A549 (cell line): ENCODE measurements at regions not wholly inside any gene's neighbourhood (a gene's known extent, or its start where the extent isn't known, plus 50 kb on each side); places are given as distances from the start of the nearest gene placed in this dataset.

ENCODE experiments used
- ATAC-seq, 2 experiments: fragments of 200-7000 bp in 1 of 2; fragments of >200 bp in 1 of 2; cut with Nextera tagmentation in 1 of 2; cut with Tn5 transposase in 1 of 2; 3 replicates each; pipeline versions ENCODE4 v1.8.0 to v1.9.1; 2018 to 2020; ENCODE audit warnings: mild to moderate bottlenecking in 1 of 2, moderate library complexity in 1 of 2
- CTCF ChIA-PET: fragments of 300-600 bp; sonication (Branson Sonifier 250); formaldehyde crosslinking; extraction: SDS; loops from one replicate; lab custom pipeline; 2021; ENCODE audit warnings: antibody characterized with exemption, inconsistent platforms; lab: Yijun Ruan, JAX
- POLR2A ChIA-PET: fragments of 350-600 bp; formaldehyde crosslinking; extraction: SDS; loops from one replicate; lab custom pipeline; 2021; ENCODE audit warnings: antibody characterized with exemption, inconsistent platforms; lab: Yijun Ruan, JAX
- DNase-seq, 2 experiments: peaks; one replicate each; pipeline versions ENCODE4 v3.0.0 to v3.0.0-alpha.2; 2011 to 2016; ENCODE audit warnings: low read depth in 1 of 2, low spot score in 1 of 2
- FAIRE-seq: peaks from 2 replicates; lab custom pipeline; 2011; peaks lifted over from hg19 to GRCh38; lab: Jason Lieb, UNC
- H3K27ac ChIP-seq, 2 experiments: fragments of >200 bp; sonication (Bioruptor Twin); formaldehyde crosslinking; 3 replicates each; pipeline ENCODE4 v1.5.1; 2016 to 2017
- H3K4me1 ChIP-seq: fragments of >200 bp; sonication (Bioruptor Twin); formaldehyde crosslinking; 3 replicates; pipeline ENCODE4 v1.6.1; 2016
- H3K4me2 ChIP-seq: fragments of >200 bp; sonication (Bioruptor Twin); formaldehyde crosslinking; 3 replicates; pipeline ENCODE4 v1.6.1; 2016
- H3K4me3 ChIP-seq: fragments of >200 bp; sonication (Bioruptor Twin); formaldehyde crosslinking; 3 replicates; pipeline ENCODE4 v1.5.1; 2016
- H3K9me3 ChIP-seq: fragments of >200 bp; sonication (Bioruptor Twin); formaldehyde crosslinking; 3 replicates; pipeline ENCODE4 v1.6.1; 2016
- CBX2 ChIP-seq: fragments of 200-600 bp; sonication (generic); IDR thresholded peaks from 2 replicates; pipeline ENCODE4 v1.6.1; 2016; ENCODE audit warnings: low read depth, mild to moderate bottlenecking, borderline replicate concordance
- CEBPB ChIP-seq, 2 experiments: fragments of >200 bp in 1 of 2; sonication (Bioruptor Twin) in 1 of 2; formaldehyde crosslinking in 1 of 2; IDR thresholded peaks; 2 replicates each; pipeline ENCODE4 v1.6.1; 2012 to 2016
- CHD4 ChIP-seq: fragments of 200-600 bp; sonication (generic); IDR thresholded peaks from 2 replicates; pipeline ENCODE4 v1.6.1; 2016; ENCODE audit warnings: antibody characterized with exemption, mild to moderate bottlenecking, borderline replicate concordance
- CTCF ChIP-seq: fragments of >200 bp; sonication (Bioruptor Twin); formaldehyde crosslinking; IDR thresholded peaks from 3 replicates; pipeline ENCODE4 v1.5.1; 2016
- EHF ChIP-seq: fragments of 250-450 bp; sonication (Bioruptor Pico); IDR thresholded peaks from 2 replicates; pipeline ENCODE4 v1.5.0; 2020; ENCODE audit warnings: mild to moderate bottlenecking
- EHMT2 ChIP-seq: fragments of 200-600 bp; sonication (generic); IDR thresholded peaks from 2 replicates; pipeline ENCODE4 v1.6.1; 2016; ENCODE audit warnings: antibody characterized with exemption, low read depth, mild to moderate bottlenecking, moderate library complexity
- ELK1 ChIP-seq: fragments of 150-350 bp; IDR thresholded peaks from 2 replicates; pipeline ENCODE4 v1.6.1; 2014; ENCODE audit warnings: low read depth, mild to moderate bottlenecking, low read length
- ESRRA ChIP-seq: fragments of 150-350 bp; IDR thresholded peaks from 2 replicates; pipeline ENCODE4 v1.6.1; 2014; ENCODE audit warnings: mild to moderate bottlenecking, low read length, borderline replicate concordance
- FOSB ChIP-seq: fragments of 250-450 bp; sonication (Bioruptor Pico); IDR thresholded peaks from 2 replicates; pipeline ENCODE4 v1.5.0; 2020; ENCODE audit warnings: mild to moderate bottlenecking, moderate library complexity
- HDAC2 ChIP-seq: fragments of 200-600 bp; sonication (generic); IDR thresholded peaks from 2 replicates; pipeline ENCODE4 v1.6.1; 2016
- HES2 ChIP-seq: fragments of >200 bp; sonication (Bioruptor Twin); formaldehyde crosslinking; IDR thresholded peaks from 2 replicates; pipeline ENCODE4 v1.6.1; 2016
- HEYL ChIP-seq: fragments of 250-450 bp; sonication (Bioruptor Pico); IDR thresholded peaks from 2 replicates; pipeline ENCODE4 v1.8.0; 2021; ENCODE audit warnings: mild to moderate bottlenecking, moderate library complexity
- HOXA7 ChIP-seq: fragments of 250-450 bp; sonication (Bioruptor Pico); IDR thresholded peaks from 2 replicates; pipeline ENCODE4 v1.5.0; 2020; ENCODE audit warnings: mild to moderate bottlenecking, moderate library complexity
- HOXB13 ChIP-seq: fragments of 250-450 bp; sonication (Bioruptor Pico); IDR thresholded peaks from 2 replicates; pipeline ENCODE4 v1.5.0; 2020; ENCODE audit warnings: low read depth, mild to moderate bottlenecking, moderate library complexity
- HOXB5 ChIP-seq: fragments of 250-450 bp; sonication (Bioruptor Pico); IDR thresholded peaks from 2 replicates; pipeline ENCODE4 v1.5.0; 2020; ENCODE audit warnings: mild to moderate bottlenecking, moderate library complexity
- JUN ChIP-seq, 2 experiments: fragments of >200 bp; sonication (Bioruptor Twin); formaldehyde crosslinking; IDR thresholded peaks; 2 replicates in 1 of 2; 3 replicates in 1 of 2; pipeline ENCODE4 v1.6.1; 2016 to 2017
- JUNB ChIP-seq: fragments of >200 bp; sonication (Bioruptor Twin); formaldehyde crosslinking; IDR thresholded peaks from 2 replicates; pipeline ENCODE4 v1.6.1; 2016
- KDM5A ChIP-seq: fragments of 200-600 bp; sonication (generic); IDR thresholded peaks from 2 replicates; pipeline ENCODE4 v1.6.1; 2016; ENCODE audit warnings: antibody characterized with exemption, mild to moderate bottlenecking
- MAZ ChIP-seq: fragments of 150-350 bp; IDR thresholded peaks from 2 replicates; pipeline ENCODE4 v1.6.1; 2014; ENCODE audit warnings: antibody characterized with exemption, low read depth, low read length, borderline replicate concordance
- NPAS2 ChIP-seq: fragments of 250-450 bp; sonication (Bioruptor Pico); IDR thresholded peaks from 2 replicates; pipeline ENCODE4 v1.8.0; 2022; ENCODE audit warnings: mild to moderate bottlenecking, moderate library complexity, borderline replicate concordance
- NR3C1 ChIP-seq: fragments of >200 bp; sonication (Bioruptor Twin); formaldehyde crosslinking; IDR thresholded peaks from 3 replicates; pipeline ENCODE4 v1.6.1; 2017
- PBX3 ChIP-seq: IDR thresholded peaks from 2 replicates; pipeline ENCODE4 v1.6.1; 2012
- POLR2AphosphoS2 ChIP-seq: conservative IDR thresholded peaks from 2 replicates; pipeline ENCODE4 v1.6.1; 2012; ENCODE audit warnings: low read length, improper control_type of control experiment, inconsistent platforms
- RARB ChIP-seq: fragments of 250-450 bp; sonication (Bioruptor Pico); IDR thresholded peaks from 2 replicates; pipeline ENCODE4 v1.8.0; 2021; ENCODE audit warnings: mild to moderate bottlenecking, moderate library complexity
- SMC3 ChIP-seq: fragments of >200 bp; sonication (Bioruptor Twin); formaldehyde crosslinking; IDR thresholded peaks from 3 replicates; pipeline ENCODE4 v1.6.1; 2018; ENCODE audit warnings: inconsistent platforms
- SREBF2 ChIP-seq: fragments of 450-650 bp; IDR thresholded peaks from 2 replicates; pipeline ENCODE4 v1.6.1; 2014; ENCODE audit warnings: mild to moderate bottlenecking, moderate library complexity
- TFCP2L1 ChIP-seq: fragments of 250-450 bp; sonication (Bioruptor Pico); IDR thresholded peaks from 2 replicates; pipeline ENCODE4 v1.5.0; 2021; ENCODE audit warnings: mild to moderate bottlenecking
- TP53 ChIP-seq: fragments of 250-450 bp; sonication (Bioruptor Pico); IDR thresholded peaks from 2 replicates; pipeline ENCODE4 v1.5.0; 2021; ENCODE audit warnings: mild to moderate bottlenecking, moderate library complexity
- ZNF302 ChIP-seq: fragments of 250-450 bp; sonication (Bioruptor Pico); IDR thresholded peaks from 2 replicates; pipeline ENCODE4 v1.9.0; 2021; ENCODE audit warnings: inconsistent platforms, mild to moderate bottlenecking, moderate library complexity
- WGBS: methylation state at CpG from one replicate; pipeline ENCODE4 v1.1.6; 2017; ENCODE audit errors: missing lambda C conversion rate; 5-methylcytosine and 5-hydroxymethylcytosine counted together

GRCh38 chr11:101199416-101199815 lies 69.8 kb upstream of the PGR start (continued):
- TF ChIP-seq CHD4 = no peak
- no peak for TF ChIP-seq EHF (CRISPR knock-in tag)
- TF ChIP-seq CTCF = no peak
- no peak for TF ChIP-seq HEYL
- no peak for TF ChIP-seq POLR2AphosphoS2
- no peak for TF ChIP-seq HES2
- TF ChIP-seq EHMT2 = no peak

GRCh38 chr11:101195294-101195693 lies 65.7 kb upstream of the PGR start:
- FAIRE-seq = no peak
- H3K4me1 ChIP-seq = no peaks in the 10 kb centered on the region
- TF ChIP-seq MAZ (no peak), PBX3 (no peak), CEBPB (IDR thresholded peaks at IDR 0.05) (no peak), HOXA7 (CRISPR knock-in tag) (no peak), RARB (CRISPR knock-in tag) (no peak), JUNB (no peak), KDM5A (no peak), FOSB (CRISPR knock-in tag) (no peak), CTCF (no peak)
- TF ChIP-seq, all 56 proteins: peak for 0
- CTCF ChIA-PET = no interaction called here
- Histone ChIP-seq H3K9me3 (no peaks in the 10 kb centered on the region), H3K27ac (no peak overlapping the region), H3K4me3 (no peak overlapping the region), H3K4me2 (no peak overlapping the region)
- ATAC-seq (no peak), DNase-seq (no peak)
- POLR2A ChIA-PET = no interaction called here
- WGBS = 6% methylated on average over 2 of the region's 2 CpGs

- Histone ChIP-seq H3K4me3 (no peak overlapping the region), H3K4me2 (no peak overlapping the region), H3K9me3 (no peaks in the 10 kb centered on the region), H3K4me1 (no peaks in the 10 kb centered on the region), H3K27ac (no peak overlapping the region)
- 23% methylated on average over 2 of the region's 2 CpGs for WGBS
- FAIRE-seq (no peak), DNase-seq (no peak)
- POLR2A ChIA-PET = no interaction called here
- TF ChIP-seq HOXB5 (no peak), PBX3 (no peak), ESRRA (no peak), HOXA7 (CRISPR knock-in tag) (no peak), SMC3 (no peak), NR3C1 (no peak), TFCP2L1 (CRISPR knock-in tag) (no peak), JUN (IDR thresholded peaks at IDR 0.05) (no peak), HOXB13 (no peak), SREBF2 (no peak), HES2 (no peak), TP53 (CRISPR knock-in tag) (no peak), CBX2 (no peak), ELK1 (no peak), EHMT2 (no peak), ZNF302 (no peak), HDAC2 (no peak), NPAS2 (CRISPR knock-in tag) (no peak)
- TF ChIP-seq, all 56 proteins: peak for 0
- ATAC-seq = no peak
- CTCF ChIA-PET = interaction anchor here (0.6 kb wide), 1 partner anchor 181 kb away, joined by 3 read pairs; no protein-coding TSS in a partner anchor
These were observed 59.2 kb upstream of the PGR start for GRCh38 chr11:101188801-101189200.
